PC-3 (cell line): ENCODE measurements at regions not wholly inside any gene's neighbourhood (a gene's known extent, or its start where the extent isn't known, plus 50 kb on each side); places are given as distances from the start of the nearest gene placed in this dataset.

Experiments
- ATAC-seq: fragments of 200-7000 bp; cut with Tn5 transposase; 2 replicates; pipeline ENCODE4 v1.9.1; 2020; ENCODE audit warnings: mild to moderate bottlenecking, moderate library complexity
- BruUV-seq: library from RNA; stranded (reverse); fragments of 400-500 nt; replicated peaks from 2 replicates; lab custom pipeline; 2021; lab: Mats Ljungman, UMichigan
- CTCF ChIA-PET: fragments of 300-600 bp; sonication (Branson Sonifier 250); formaldehyde crosslinking; loops from one replicate; lab custom pipeline; 2022; ENCODE audit warnings: antibody characterized with exemption; lab: Charles Lee
- POLR2A ChIA-PET: fragments of 300-600 bp; sonication (Branson Sonifier 250); formaldehyde crosslinking; loops from one replicate; lab custom pipeline; 2022; ENCODE audit warnings: antibody characterized with exemption; ENCODE audit not compliant: unreplicated experiment; lab: Charles Lee
- DNase-seq: peaks from one replicate; pipeline ENCODE4 v3.0.0-alpha.2; 2015
- H2AFZ ChIP-seq: fragments of 300-600 bp; sonication (generic); 2 replicates; pipeline ENCODE4 v1.6.0; 2016; ENCODE audit warnings: antibody characterized with exemption, low read length
- H3F3A ChIP-seq: fragments of 300-600 bp; sonication (generic); one replicate; pipeline ENCODE4 v1.6.0; 2017; ENCODE audit warnings: antibody characterized with exemption, low read length, control low read depth, mild to moderate bottlenecking; ENCODE audit not compliant: unreplicated experiment
- H3K27ac ChIP-seq: fragments of 300-600 bp; sonication (generic); 2 replicates; pipeline ENCODE4 v1.5.1; 2016; ENCODE audit warnings: mild to moderate bottlenecking, low read length
- H3K27me3 ChIP-seq: fragments of 300-600 bp; sonication (generic); 2 replicates; pipeline ENCODE4 v1.6.1; 2016; ENCODE audit warnings: low read length, mixed read lengths
- H3K36me3 ChIP-seq: fragments of 300-600 bp; sonication (generic); 2 replicates; pipeline ENCODE4 v1.6.1; 2016; ENCODE audit warnings: low read depth, mixed run types, low read length, mixed read lengths
- H3K4me1 ChIP-seq: fragments of 300-600 bp; sonication (generic); 2 replicates; pipeline ENCODE4 v1.5.1; 2016; ENCODE audit warnings: low read length; ENCODE audit not compliant: insufficient read depth
- H3K4me2 ChIP-seq: fragments of 300-600 bp; sonication (generic); 2 replicates; pipeline ENCODE4 v1.6.0; 2016; ENCODE audit warnings: low read length
- H3K4me3 ChIP-seq: fragments of 300-600 bp; sonication (generic); 2 replicates; pipeline ENCODE4 v1.5.1; 2016; ENCODE audit warnings: mild to moderate bottlenecking, low read length, mixed read lengths
- H3K79me2 ChIP-seq: fragments of 300-600 bp; sonication (generic); 2 replicates; pipeline ENCODE4 v1.6.1; 2017; ENCODE audit warnings: low read length, mixed read lengths
- H3K9ac ChIP-seq: fragments of 300-600 bp; sonication (generic); 2 replicates; pipeline ENCODE4 v1.6.0; 2016; ENCODE audit warnings: mild to moderate bottlenecking, low read length
- H3K9me2 ChIP-seq: fragments of 300-600 bp; sonication (generic); replicated peaks from 2 replicates; pipeline ENCODE4 v1.6.1; 2016; ENCODE audit warnings: mixed run types, low read length, mixed read lengths
- H3K9me3 ChIP-seq: fragments of 300-600 bp; sonication (generic); 2 replicates; pipeline ENCODE4 v1.6.1; 2016; ENCODE audit warnings: low read length, mixed read lengths
- H4K20me1 ChIP-seq: fragments of 300-600 bp; sonication (generic); 2 replicates; pipeline ENCODE4 v1.6.1; 2016; ENCODE audit warnings: low read length, mixed read lengths
- EZH2 ChIP-seq: fragments of 300-600 bp; sonication (generic); IDR thresholded peaks from one replicate; pipeline ENCODE4 v1.6.1; 2017; ENCODE audit warnings: antibody characterized with exemption, mild to moderate bottlenecking, low read length; ENCODE audit not compliant: unreplicated experiment
- EZH2phosphoT487 ChIP-seq: fragments of 300-600 bp; sonication (generic); IDR thresholded peaks from 2 replicates; pipeline ENCODE4 v1.6.1; 2018; ENCODE audit warnings: mild to moderate bottlenecking, antibody characterized with exemption, low read length, borderline replicate concordance
- intact Hi-C: fragments of 100-400 bp; cut with micrococcal nuclease; formaldehyde crosslinking; loops from 2 replicates; pipeline ENCODE4 v1.9.0; 2023
- TF ChIP-seq, protein P1 (sequence below): fragments of 300-600 bp; sonication (generic); conservative IDR thresholded peaks from 2 replicates; pipeline ENCODE4 v1.5.1; 2017; ENCODE audit warnings: antibody characterized with exemption, low read depth, mild to moderate bottlenecking, low read length

DNA sequence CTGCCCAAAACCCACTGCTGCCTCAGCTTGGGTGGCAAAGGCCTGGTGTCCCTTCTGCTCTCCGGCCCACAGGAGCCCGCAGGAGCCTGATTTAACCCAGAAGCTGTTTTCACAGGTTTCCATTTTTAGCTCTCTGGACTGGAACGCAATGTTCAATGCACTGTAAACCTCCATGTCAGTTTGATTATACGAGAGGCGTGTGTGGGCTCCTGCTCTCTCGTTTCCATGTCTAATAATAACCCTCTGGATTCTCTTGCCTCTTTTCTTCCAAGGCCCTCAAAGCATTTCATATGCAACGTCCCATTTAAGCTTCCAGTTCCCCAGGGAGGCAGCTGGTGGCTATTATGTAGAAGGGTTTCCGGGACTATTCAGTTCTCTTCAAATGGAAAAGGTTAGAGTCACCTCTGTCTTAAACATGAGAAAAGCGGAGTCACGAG lies 161.1 kb downstream of the SUDS3 start:
- no peaks in the 10 kb centered on the region for H3K9me3 ChIP-seq
- ATAC-seq (no peak), DNase-seq (no peak)
- no TSS peak for BruUV-seq
- no peaks in the 10 kb centered on the region for H3K9me2 ChIP-seq
- no peaks in the 10 kb centered on the region for H3K4me1 ChIP-seq
- no peaks in the 10 kb centered on the region for H3K36me3 ChIP-seq
- TF ChIP-seq, protein P1, sequence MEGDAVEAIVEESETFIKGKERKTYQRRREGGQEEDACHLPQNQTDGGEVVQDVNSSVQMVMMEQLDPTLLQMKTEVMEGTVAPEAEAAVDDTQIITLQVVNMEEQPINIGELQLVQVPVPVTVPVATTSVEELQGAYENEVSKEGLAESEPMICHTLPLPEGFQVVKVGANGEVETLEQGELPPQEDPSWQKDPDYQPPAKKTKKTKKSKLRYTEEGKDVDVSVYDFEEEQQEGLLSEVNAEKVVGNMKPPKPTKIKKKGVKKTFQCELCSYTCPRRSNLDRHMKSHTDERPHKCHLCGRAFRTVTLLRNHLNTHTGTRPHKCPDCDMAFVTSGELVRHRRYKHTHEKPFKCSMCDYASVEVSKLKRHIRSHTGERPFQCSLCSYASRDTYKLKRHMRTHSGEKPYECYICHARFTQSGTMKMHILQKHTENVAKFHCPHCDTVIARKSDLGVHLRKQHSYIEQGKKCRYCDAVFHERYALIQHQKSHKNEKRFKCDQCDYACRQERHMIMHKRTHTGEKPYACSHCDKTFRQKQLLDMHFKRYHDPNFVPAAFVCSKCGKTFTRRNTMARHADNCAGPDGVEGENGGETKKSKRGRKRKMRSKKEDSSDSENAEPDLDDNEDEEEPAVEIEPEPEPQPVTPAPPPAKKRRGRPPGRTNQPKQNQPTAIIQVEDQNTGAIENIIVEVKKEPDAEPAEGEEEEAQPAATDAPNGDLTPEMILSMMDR = no peak
- no peak for TF ChIP-seq EZH2
- TF ChIP-seq EZH2phosphoT487 = no peak
- no peak overlapping the region for H3K4me2 ChIP-seq
- ChIA-PET POLR2A (no interaction called here), CTCF (no interaction called here)
- H2AFZ ChIP-seq = no peak overlapping the region
- intact Hi-C loops = no loop called here
- no peak overlapping the region for H3K27ac ChIP-seq
- no peaks in the 10 kb centered on the region for H3F3A ChIP-seq
- no peak overlapping the region for H3K9ac ChIP-seq
- no peaks in the 10 kb centered on the region for H3K79me2 ChIP-seq
- no peaks in the 10 kb centered on the region for H4K20me1 ChIP-seq
- H3K27me3 ChIP-seq = peaks cover 27% of the 10 kb centered on the region
- H3K4me3 ChIP-seq = no peak overlapping the region

DNA sequence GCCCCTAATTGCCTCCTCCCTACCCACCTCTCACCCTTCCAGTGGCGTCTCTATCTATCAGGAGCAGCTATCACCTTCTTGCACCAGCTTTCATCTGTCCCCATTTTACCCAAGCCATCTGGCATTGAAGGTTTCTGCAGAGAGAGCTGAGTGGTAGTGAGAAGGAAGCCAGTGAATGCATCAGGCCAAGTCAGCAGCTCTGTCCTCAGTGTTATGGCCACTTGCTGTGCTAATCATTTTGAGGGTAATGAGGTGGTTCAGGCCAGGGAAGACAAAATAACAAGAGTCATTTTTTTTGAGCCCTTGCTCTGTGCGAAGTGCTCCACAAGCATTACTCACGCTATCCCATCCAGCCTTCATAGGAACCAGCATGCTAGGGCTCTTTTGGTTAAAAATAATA lies 164.7 kb downstream of the SUDS3 start:
- BruUV-seq = no TSS peak

DNA sequence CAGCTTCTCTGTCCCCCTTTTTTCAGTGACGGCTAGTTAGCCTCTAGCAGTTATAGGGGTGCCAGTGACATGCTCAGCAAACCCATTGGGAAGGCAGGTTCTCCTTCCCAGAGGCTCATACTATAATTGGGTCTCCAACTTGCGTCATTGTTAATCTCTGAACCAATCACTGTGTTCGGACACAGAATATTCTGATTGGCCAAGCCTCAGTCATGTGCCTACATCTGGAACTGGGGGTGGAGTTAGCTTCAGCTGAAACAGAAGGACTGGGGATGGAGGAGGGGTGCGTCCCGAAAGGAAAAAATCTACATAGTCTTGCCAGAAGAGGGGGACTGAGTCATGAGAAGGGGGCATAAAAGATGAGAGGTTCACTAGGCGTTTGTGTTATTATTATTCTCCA lies 165.6 kb downstream of the SUDS3 start:
- TF ChIP-seq EZH2phosphoT487 (no peak), EZH2 (no peak)
- TF ChIP-seq, protein P1 = no peak
- intact Hi-C loops = no loop called here
- Histone ChIP-seq H3K79me2 (no peaks in the 10 kb centered on the region), H2AFZ (no peak overlapping the region), H3K9me2 (no peaks in the 10 kb centered on the region), H3K4me1 (no peaks in the 10 kb centered on the region), H3K4me2 (no peak overlapping the region), H3K4me3 (no peak overlapping the region), H3K36me3 (no peaks in the 10 kb centered on the region), H3K9me3 (no peaks in the 10 kb centered on the region), H4K20me1 (no peaks in the 10 kb centered on the region), H3F3A (no peaks in the 10 kb centered on the region), H3K27ac (no peak overlapping the region), H3K27me3 (peaks cover 8% of the 10 kb centered on the region; the same call in 1 of the 2 replicates), H3K9ac (no peak overlapping the region)
- no peak for DNase-seq
- ChIA-PET POLR2A (no interaction called here), CTCF (no interaction called here)
- BruUV-seq = no TSS peak
- ATAC-seq = no peak

More for the DNA sequence above, 164.7 kb downstream of the SUDS3 start:
- H4K20me1 ChIP-seq = no peaks in the 10 kb centered on the region
- CTCF ChIA-PET = no interaction called here
- ATAC-seq (no peak), DNase-seq (no peak)
- no peaks in the 10 kb centered on the region for H3K79me2 ChIP-seq
- no peak overlapping the region for H3K4me2 ChIP-seq
- H3K9me2 ChIP-seq = no peaks in the 10 kb centered on the region
- H3K4me3 ChIP-seq = no peak overlapping the region
- no peaks in the 10 kb centered on the region for H3F3A ChIP-seq
- H3K9me3 ChIP-seq = no peaks in the 10 kb centered on the region
- H2AFZ ChIP-seq = no peak overlapping the region
- intact Hi-C loops = no loop called here
- no peak for TF ChIP-seq EZH2phosphoT487
- TF ChIP-seq, protein P1 = no peak
- TF ChIP-seq EZH2 = no peak
- H3K27me3 ChIP-seq = peaks cover 16% of the 10 kb centered on the region
- no peaks in the 10 kb centered on the region for H3K36me3 ChIP-seq
- H3K27ac ChIP-seq = no peak overlapping the region
- POLR2A ChIA-PET = no interaction called here
- H3K9ac ChIP-seq = no peak overlapping the region
- H3K4me1 ChIP-seq = no peaks in the 10 kb centered on the region
